GM23338 (cell line): ENCODE measurements at regions not wholly inside any gene's neighbourhood (a gene's known extent, or its start where the extent isn't known, plus 50 kb on each side); places are given as distances from the start of the nearest gene placed in this dataset.

Experiments
- CTCF ChIP-seq, 2 experiments: fragments of 200-600 bp in 1 of 2; sonication (generic) in 1 of 2; conservative IDR thresholded peaks; 2 replicates each; pipeline versions ENCODE4 v1.5.1 to v1.6.1; 2016 to 2017; ENCODE audit warnings: antibody characterized with exemption in 2 of 2, low read depth in 2 of 2, mild to moderate bottlenecking in 2 of 2, moderate library complexity in 1 of 2
- EZH2 ChIP-seq: fragments of 200-600 bp; sonication (generic); IDR thresholded peaks from one replicate; pipeline ENCODE4 v1.8.0; 2017; ENCODE audit warnings: antibody characterized with exemption, mild to moderate bottlenecking, low read depth; ENCODE audit not compliant: unreplicated experiment
- POLR2AphosphoS5 ChIP-seq: IDR thresholded peaks from 2 replicates; pipeline ENCODE4 v1.6.1; 2016; ENCODE audit warnings: antibody characterized with exemption, low read depth

- TF ChIP-seq POLR2AphosphoS5 = no peak
- no peak for TF ChIP-seq CTCF (conservative IDR thresholded peaks at IDR 0.05; ENCODE audit: low read depth in 2 of 2)
- no peak for TF ChIP-seq EZH2
Measured at GRCh38 chr6:104301951-104302350, 557.8 kb downstream of the HACE1 start.
